DND-41 (cell line): ENCODE measurements at regions not wholly inside any gene's neighbourhood (a gene's known extent, or its start where the extent isn't known, plus 50 kb on each side); places are given as distances from the start of the nearest gene placed in this dataset.
A peak's percentile ranks its signal among the peaks of the same experiment; 100 is the strongest.

Experiments
- ATAC-seq: fragments of 200-7000 bp; cut with Tn5 transposase; 3 replicates; pipeline ENCODE4 v1.9.1; 2021; ENCODE audit warnings: low read depth; ENCODE audit not compliant: insufficient read depth
- DNase-seq: peaks from one replicate; pipeline ENCODE4 v3.0.0-alpha.2; 2020
- H2AFZ ChIP-seq: 2 replicates; pipeline ENCODE4 v1.6.0; 2012; ENCODE audit warnings: low read depth, low read length
- H3K27ac ChIP-seq: 2 replicates; pipeline ENCODE4 v1.5.1; 2012; ENCODE audit warnings: low read length, inconsistent platforms
- H3K27me3 ChIP-seq: fragments of 200-600 bp; sonication (generic); 2 replicates; pipeline ENCODE4 v1.6.0; 2012; ENCODE audit warnings: low read length, mild to moderate bottlenecking, inconsistent platforms; ENCODE audit not compliant: insufficient read depth, poor library complexity
- H3K36me3 ChIP-seq: 2 replicates; pipeline ENCODE4 v1.5.1; 2012; ENCODE audit warnings: low read length, inconsistent platforms; ENCODE audit not compliant: insufficient read depth
- H3K4me1 ChIP-seq: 2 replicates; pipeline ENCODE4 v1.5.1; 2012; ENCODE audit warnings: mild to moderate bottlenecking, low read length; ENCODE audit not compliant: insufficient read depth
- H3K4me2 ChIP-seq: 2 replicates; pipeline ENCODE4 v1.6.0; 2012; ENCODE audit warnings: mild to moderate bottlenecking, moderate library complexity, low read length, inconsistent platforms; ENCODE audit not compliant: insufficient read depth
- H3K4me3 ChIP-seq, 2 experiments: fragments of 200-600 bp in 1 of 2; shearing (Covaris generic) in 1 of 2; 2 replicates each; pipeline ENCODE4 v1.5.1; 2012 to 2016; ENCODE audit warnings: inconsistent platforms in 2 of 2, low read length in 2 of 2, mild to moderate bottlenecking in 2 of 2, low read depth in 1 of 2, moderate library complexity in 1 of 2
- H3K79me2 ChIP-seq: 2 replicates; pipeline ENCODE4 v1.6.0; 2012; ENCODE audit warnings: low read length, inconsistent platforms; ENCODE audit not compliant: insufficient read depth
- H3K9ac ChIP-seq: 2 replicates; pipeline ENCODE4 v1.6.0; 2012; ENCODE audit warnings: low read depth, mild to moderate bottlenecking, inconsistent platforms, low read length, moderate library complexity
- H3K9me3 ChIP-seq: 2 replicates; pipeline ENCODE4 v1.5.1; 2012; ENCODE audit warnings: low read length, moderate library complexity, mild to moderate bottlenecking, inconsistent platforms; ENCODE audit not compliant: insufficient read depth, severe bottlenecking
- H4K20me1 ChIP-seq: 2 replicates; pipeline ENCODE4 v1.6.0; 2012; ENCODE audit warnings: low read length; ENCODE audit not compliant: insufficient read depth
- CTCF ChIP-seq: IDR thresholded peaks from 2 replicates; pipeline ENCODE4 v1.5.1; 2012; ENCODE audit warnings: borderline replicate concordance, low read length, moderate library complexity, mild to moderate bottlenecking; ENCODE audit not compliant: poor library complexity, severe bottlenecking; ENCODE audit errors: extremely low read depth
- EZH2 ChIP-seq: IDR thresholded peaks from 3 replicates; pipeline ENCODE4 v1.6.1; 2012; ENCODE audit warnings: borderline replicate concordance, low read depth, mild to moderate bottlenecking, moderate library complexity, low read length, inconsistent platforms; ENCODE audit not compliant: severe bottlenecking

DNA sequence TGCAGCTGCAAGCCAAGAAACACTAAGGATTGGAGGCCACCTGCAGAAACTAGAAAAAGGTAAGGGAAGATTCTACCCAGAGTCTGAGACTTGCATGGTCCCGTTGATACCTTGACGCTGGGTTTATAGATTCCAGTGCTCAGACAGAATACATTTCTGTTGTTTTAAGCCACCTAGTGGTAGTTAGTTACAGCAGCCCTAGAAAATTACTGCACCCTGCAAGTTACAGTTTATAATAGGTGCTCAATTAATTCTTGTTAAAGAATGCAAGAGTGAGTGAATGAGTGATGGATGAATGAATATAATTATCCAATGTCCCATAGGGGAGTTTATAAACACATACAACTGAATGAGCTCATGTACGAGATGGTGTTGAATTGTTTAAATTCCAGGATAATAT, 453.1 kb upstream of the SLC35B3 start:
- Histone ChIP-seq H3K36me3 (no peaks in the 10 kb centered on the region), H3K27ac (no peak overlapping the region), H3K79me2 (no peaks in the 10 kb centered on the region), H3K4me2 (no peak overlapping the region), H3K9me3 (no peaks in the 10 kb centered on the region), H2AFZ (no peak overlapping the region), H3K4me1 (no peaks in the 10 kb centered on the region), H3K4me3 (no peak overlapping the region), H4K20me1 (no peaks in the 10 kb centered on the region), H3K9ac (no peak overlapping the region), H3K27me3 (no peaks in the 10 kb centered on the region)
- DNase-seq (no peak), ATAC-seq (no peak)
- peak; percentile 45 for TF ChIP-seq CTCF
- TF ChIP-seq EZH2 = no peak

GRCh38 chr6:8881663-8882062, 446.3 kb upstream of the SLC35B3 start:
- no peaks in the 10 kb centered on the region for H3K27me3 ChIP-seq
- ATAC-seq = no peak
- H3K4me3 ChIP-seq = no peak overlapping the region

GRCh38 chr6:8879334-8879733, 444.0 kb upstream of the SLC35B3 start:
- no peaks in the 10 kb centered on the region for H3K9me3 ChIP-seq
- no peaks in the 10 kb centered on the region for H3K27me3 ChIP-seq
- no peaks in the 10 kb centered on the region for H3K79me2 ChIP-seq
- no peak overlapping the region for H3K9ac ChIP-seq
- no peak overlapping the region for H3K27ac ChIP-seq
- H2AFZ ChIP-seq = no peak overlapping the region
- TF ChIP-seq EZH2 (no peak), CTCF (no peak)
- H4K20me1 ChIP-seq = no peaks in the 10 kb centered on the region
- H3K4me2 ChIP-seq = no peak overlapping the region
- no peaks in the 10 kb centered on the region for H3K4me1 ChIP-seq
- no peak for ATAC-seq
- H3K36me3 ChIP-seq = no peaks in the 10 kb centered on the region
- no peak for DNase-seq
- H3K4me3 ChIP-seq = no peak overlapping the region

More at GRCh38 chr6:8881663-8882062, 446.3 kb upstream of the SLC35B3 start:
- H4K20me1 ChIP-seq = no peaks in the 10 kb centered on the region
- no peaks in the 10 kb centered on the region for H3K36me3 ChIP-seq
- no peak overlapping the region for H3K27ac ChIP-seq
- H3K4me2 ChIP-seq = no peak overlapping the region
- H3K79me2 ChIP-seq = no peaks in the 10 kb centered on the region
- no peaks in the 10 kb centered on the region for H3K9me3 ChIP-seq
- no peak for DNase-seq
- H3K9ac ChIP-seq = no peak overlapping the region
- no peaks in the 10 kb centered on the region for H3K4me1 ChIP-seq
- no peak overlapping the region for H2AFZ ChIP-seq
- TF ChIP-seq EZH2 (no peak), CTCF (no peak)

GRCh38 chr6:8875986-8876385, 440.6 kb upstream of the SLC35B3 start:
- Histone ChIP-seq H3K27me3 (no peaks in the 10 kb centered on the region), H3K9me3 (no peaks in the 10 kb centered on the region), H3K79me2 (no peaks in the 10 kb centered on the region), H3K36me3 (no peaks in the 10 kb centered on the region), H3K27ac (no peak overlapping the region), H3K4me1 (no peaks in the 10 kb centered on the region), H4K20me1 (no peaks in the 10 kb centered on the region), H2AFZ (no peak overlapping the region), H3K9ac (no peak overlapping the region), H3K4me3 (no peak overlapping the region), H3K4me2 (no peak overlapping the region)
- no peak for ATAC-seq
- TF ChIP-seq EZH2 (no peak), CTCF (no peak)
- DNase-seq = no peak
